OCI-LY1 (cell line): ENCODE measurements at regions not wholly inside any gene's neighbourhood (a gene's known extent, or its start where the extent isn't known, plus 50 kb on each side); places are given as distances from the start of the nearest gene placed in this dataset.

Source experiments
- EZH2 ChIP-seq: fragments of 200-600 bp; sonication (generic), shearing (Covaris generic); IDR thresholded peaks from 2 replicates; pipeline ENCODE4 v1.8.0; 2017; ENCODE audit warnings: borderline replicate concordance, mixed run types, mild to moderate bottlenecking, antibody characterized with exemption, low read length, moderate library complexity, mixed read lengths
- TF ChIP-seq, protein P1 (sequence below): fragments of 200-600 bp; sonication (generic), shearing (Covaris generic); IDR thresholded peaks from 2 replicates; pipeline ENCODE4 v1.5.1; 2017; ENCODE audit warnings: mild to moderate bottlenecking, antibody characterized with exemption, low read length, moderate library complexity, mixed read lengths

DNA sequence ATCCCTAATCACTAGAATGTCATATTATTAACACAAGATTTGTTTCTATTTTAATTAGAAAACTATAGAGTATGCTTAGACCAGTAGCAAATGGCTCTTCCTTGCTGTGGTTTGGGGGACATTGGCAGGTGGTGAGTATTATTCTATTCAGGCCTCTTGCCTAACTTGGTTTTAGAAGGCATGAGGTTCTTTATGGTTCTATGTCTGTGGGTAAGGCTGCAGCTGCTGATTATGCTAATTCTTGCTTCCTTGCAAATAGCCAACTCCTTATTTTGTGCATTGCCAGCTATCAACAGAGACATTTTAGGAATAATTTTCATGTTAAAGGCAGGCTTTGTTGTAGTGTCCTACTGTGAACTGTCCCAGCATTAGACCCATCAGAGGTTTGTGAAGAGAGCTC lies 1344.9 kb downstream of the UQCRFS1 start:
- TF ChIP-seq, protein P1, sequence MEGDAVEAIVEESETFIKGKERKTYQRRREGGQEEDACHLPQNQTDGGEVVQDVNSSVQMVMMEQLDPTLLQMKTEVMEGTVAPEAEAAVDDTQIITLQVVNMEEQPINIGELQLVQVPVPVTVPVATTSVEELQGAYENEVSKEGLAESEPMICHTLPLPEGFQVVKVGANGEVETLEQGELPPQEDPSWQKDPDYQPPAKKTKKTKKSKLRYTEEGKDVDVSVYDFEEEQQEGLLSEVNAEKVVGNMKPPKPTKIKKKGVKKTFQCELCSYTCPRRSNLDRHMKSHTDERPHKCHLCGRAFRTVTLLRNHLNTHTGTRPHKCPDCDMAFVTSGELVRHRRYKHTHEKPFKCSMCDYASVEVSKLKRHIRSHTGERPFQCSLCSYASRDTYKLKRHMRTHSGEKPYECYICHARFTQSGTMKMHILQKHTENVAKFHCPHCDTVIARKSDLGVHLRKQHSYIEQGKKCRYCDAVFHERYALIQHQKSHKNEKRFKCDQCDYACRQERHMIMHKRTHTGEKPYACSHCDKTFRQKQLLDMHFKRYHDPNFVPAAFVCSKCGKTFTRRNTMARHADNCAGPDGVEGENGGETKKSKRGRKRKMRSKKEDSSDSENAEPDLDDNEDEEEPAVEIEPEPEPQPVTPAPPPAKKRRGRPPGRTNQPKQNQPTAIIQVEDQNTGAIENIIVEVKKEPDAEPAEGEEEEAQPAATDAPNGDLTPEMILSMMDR: no peak
- TF ChIP-seq EZH2: no peak
